ENCODE measurements at regions not wholly inside any gene's neighbourhood (a gene's known extent, or its start where the extent isn't known, plus 50 kb on each side); places are given as distances from the start of the nearest gene placed in this dataset.

- TF ChIP-seq REST (IDR thresholded peaks at IDR 0.05; ENCODE audit: insufficient read depth in 1 of 2, low read depth in 2 of 2, low read length in 2 of 2): no peak
- TF ChIP-seq FOXP2 (optimal IDR thresholded peaks at IDR 0.05; ENCODE audit: borderline replicate concordance, extremely low read depth, extremely low read length, insufficient read depth): no peak
- TF ChIP-seq POLR2AphosphoS5 (IDR thresholded peaks at IDR 0.05; ENCODE audit: low read depth, low read length): no peak
- no peak for TF ChIP-seq SIN3A (IDR thresholded peaks at IDR 0.05; ENCODE audit: borderline replicate concordance, insufficient read depth, low read length)
- TF ChIP-seq TAF1 (IDR thresholded peaks at IDR 0.05; ENCODE audit: borderline replicate concordance, insufficient read depth, low read length): no peak
These were observed 72.7 kb upstream of the NALF2 start for GRCh38 chrX:69431420-69431819.

- TF ChIP-seq REST (IDR thresholded peaks at IDR 0.05; ENCODE audit: insufficient read depth in 1 of 2, low read depth in 2 of 2, low read length in 2 of 2) (no peak), SIN3A (IDR thresholded peaks at IDR 0.05; ENCODE audit: borderline replicate concordance, insufficient read depth, low read length) (no peak), POLR2AphosphoS5 (IDR thresholded peaks at IDR 0.05; ENCODE audit: low read depth, low read length) (no peak), TAF1 (IDR thresholded peaks at IDR 0.05; ENCODE audit: borderline replicate concordance, insufficient read depth, low read length) (no peak), FOXP2 (optimal IDR thresholded peaks at IDR 0.05; ENCODE audit: borderline replicate concordance, extremely low read depth, extremely low read length, insufficient read depth) (no peak)
These were observed 73.3 kb upstream of the NALF2 start for GRCh38 chrX:69430785-69431184.

- no peak for TF ChIP-seq POLR2AphosphoS5 (IDR thresholded peaks at IDR 0.05; ENCODE audit: low read depth, low read length)
These were observed 74.6 kb upstream of the NALF2 start for GRCh38 chrX:69429339-69430015.

GRCh38 chrX:69428216-69428615 is 75.9 kb upstream of the NALF2 start:
- TF ChIP-seq SIN3A (IDR thresholded peaks at IDR 0.05; ENCODE audit: borderline replicate concordance, insufficient read depth, low read length) (no peak), POLR2AphosphoS5 (IDR thresholded peaks at IDR 0.05; ENCODE audit: low read depth, low read length) (no peak), REST (IDR thresholded peaks at IDR 0.05; ENCODE audit: insufficient read depth in 1 of 2, low read depth in 2 of 2, low read length in 2 of 2) (no peak)

- TF ChIP-seq POLR2AphosphoS5 (IDR thresholded peaks at IDR 0.05; ENCODE audit: low read depth, low read length): no peak
- no peak for TF ChIP-seq REST (IDR thresholded peaks at IDR 0.05; ENCODE audit: insufficient read depth in 1 of 2, low read depth in 2 of 2, low read length in 2 of 2)
- TF ChIP-seq TAF1 (IDR thresholded peaks at IDR 0.05; ENCODE audit: borderline replicate concordance, insufficient read depth, low read length): no peak
- TF ChIP-seq SIN3A (IDR thresholded peaks at IDR 0.05; ENCODE audit: borderline replicate concordance, insufficient read depth, low read length): no peak
- TF ChIP-seq FOXP2 (optimal IDR thresholded peaks at IDR 0.05; ENCODE audit: borderline replicate concordance, extremely low read depth, extremely low read length, insufficient read depth): no peak
These were observed 79.2 kb upstream of the NALF2 start for GRCh38 chrX:69424910-69425309.

Data from PFSK-1 (cell line).